A549 (cell line): ENCODE measurements at regions not wholly inside any gene's neighbourhood (a gene's known extent, or its start where the extent isn't known, plus 50 kb on each side); places are given as distances from the start of the nearest gene placed in this dataset.

Experiments used
- ATAC-seq, 2 experiments: fragments of 200-7000 bp in 1 of 2; fragments of >200 bp in 1 of 2; cut with Nextera tagmentation in 1 of 2; cut with Tn5 transposase in 1 of 2; 3 replicates each; pipeline versions ENCODE4 v1.8.0 to v1.9.1; 2018 to 2020; ENCODE audit warnings: mild to moderate bottlenecking in 1 of 2, moderate library complexity in 1 of 2
- CTCF ChIA-PET: fragments of 300-600 bp; sonication (Branson Sonifier 250); formaldehyde crosslinking; extraction: SDS; loops from one replicate; lab custom pipeline; 2021; ENCODE audit warnings: antibody characterized with exemption, inconsistent platforms; lab: Yijun Ruan, JAX
- POLR2A ChIA-PET: fragments of 350-600 bp; formaldehyde crosslinking; extraction: SDS; loops from one replicate; lab custom pipeline; 2021; ENCODE audit warnings: antibody characterized with exemption, inconsistent platforms; lab: Yijun Ruan, JAX
- DNase-seq, 2 experiments: peaks; one replicate each; pipeline versions ENCODE4 v3.0.0 to v3.0.0-alpha.2; 2011 to 2016; ENCODE audit warnings: low read depth in 1 of 2, low spot score in 1 of 2
- FAIRE-seq: peaks from 2 replicates; lab custom pipeline; 2011; peaks lifted over from hg19 to GRCh38; lab: Jason Lieb, UNC
- H3K27ac ChIP-seq, 2 experiments: fragments of >200 bp; sonication (Bioruptor Twin); formaldehyde crosslinking; 3 replicates each; pipeline ENCODE4 v1.5.1; 2016 to 2017
- H3K4me1 ChIP-seq: fragments of >200 bp; sonication (Bioruptor Twin); formaldehyde crosslinking; 3 replicates; pipeline ENCODE4 v1.6.1; 2016
- H3K4me2 ChIP-seq: fragments of >200 bp; sonication (Bioruptor Twin); formaldehyde crosslinking; 3 replicates; pipeline ENCODE4 v1.6.1; 2016
- H3K4me3 ChIP-seq: fragments of >200 bp; sonication (Bioruptor Twin); formaldehyde crosslinking; 3 replicates; pipeline ENCODE4 v1.5.1; 2016
- H3K9me3 ChIP-seq: fragments of >200 bp; sonication (Bioruptor Twin); formaldehyde crosslinking; 3 replicates; pipeline ENCODE4 v1.6.1; 2016
- BHLHE40 ChIP-seq: IDR thresholded peaks from 2 replicates; pipeline ENCODE4 v1.6.1; 2012; ENCODE audit warnings: low read depth, low read length, inconsistent platforms
- CHD4 ChIP-seq: fragments of 200-600 bp; sonication (generic); IDR thresholded peaks from 2 replicates; pipeline ENCODE4 v1.6.1; 2016; ENCODE audit warnings: antibody characterized with exemption, mild to moderate bottlenecking, borderline replicate concordance
- E2F6 ChIP-seq: IDR thresholded peaks from 2 replicates; pipeline ENCODE4 v1.6.1; 2012; ENCODE audit warnings: low read depth, borderline replicate concordance
- EHF ChIP-seq: fragments of 250-450 bp; sonication (Bioruptor Pico); IDR thresholded peaks from 2 replicates; pipeline ENCODE4 v1.5.0; 2020; ENCODE audit warnings: mild to moderate bottlenecking
- ELK1 ChIP-seq: fragments of 150-350 bp; IDR thresholded peaks from 2 replicates; pipeline ENCODE4 v1.6.1; 2014; ENCODE audit warnings: low read depth, mild to moderate bottlenecking, low read length
- FOSB ChIP-seq: fragments of 250-450 bp; sonication (Bioruptor Pico); IDR thresholded peaks from 2 replicates; pipeline ENCODE4 v1.5.0; 2020; ENCODE audit warnings: mild to moderate bottlenecking, moderate library complexity
- GATA3 ChIP-seq: IDR thresholded peaks from 2 replicates; pipeline ENCODE4 v1.6.1; 2012; ENCODE audit warnings: borderline replicate concordance
- HDAC2 ChIP-seq: fragments of 200-600 bp; sonication (generic); IDR thresholded peaks from 2 replicates; pipeline ENCODE4 v1.6.1; 2016
- HES2 ChIP-seq: fragments of >200 bp; sonication (Bioruptor Twin); formaldehyde crosslinking; IDR thresholded peaks from 2 replicates; pipeline ENCODE4 v1.6.1; 2016
- HEYL ChIP-seq: fragments of 250-450 bp; sonication (Bioruptor Pico); IDR thresholded peaks from 2 replicates; pipeline ENCODE4 v1.8.0; 2021; ENCODE audit warnings: mild to moderate bottlenecking, moderate library complexity
- HOXA7 ChIP-seq: fragments of 250-450 bp; sonication (Bioruptor Pico); IDR thresholded peaks from 2 replicates; pipeline ENCODE4 v1.5.0; 2020; ENCODE audit warnings: mild to moderate bottlenecking, moderate library complexity
- HOXB5 ChIP-seq: fragments of 250-450 bp; sonication (Bioruptor Pico); IDR thresholded peaks from 2 replicates; pipeline ENCODE4 v1.5.0; 2020; ENCODE audit warnings: mild to moderate bottlenecking, moderate library complexity
- JUNB ChIP-seq: fragments of >200 bp; sonication (Bioruptor Twin); formaldehyde crosslinking; IDR thresholded peaks from 2 replicates; pipeline ENCODE4 v1.6.1; 2016
- MAFK ChIP-seq: fragments of 450-650 bp; IDR thresholded peaks from 2 replicates; pipeline ENCODE4 v1.6.1; 2014; ENCODE audit not compliant: partially characterized antibody
- MAX ChIP-seq: IDR thresholded peaks from 2 replicates; pipeline ENCODE4 v1.6.1; 2012
- NPAS2 ChIP-seq: fragments of 250-450 bp; sonication (Bioruptor Pico); IDR thresholded peaks from 2 replicates; pipeline ENCODE4 v1.8.0; 2022; ENCODE audit warnings: mild to moderate bottlenecking, moderate library complexity, borderline replicate concordance
- RAD21 ChIP-seq, 2 experiments: fragments of >200 bp in 1 of 2; sonication (Bioruptor Twin) in 1 of 2; formaldehyde crosslinking in 1 of 2; IDR thresholded peaks in 1 of 2; conservative IDR thresholded peaks in 1 of 2; 2 replicates in 1 of 2; 3 replicates in 1 of 2; pipeline ENCODE4 v1.6.1; 2012 to 2018; ENCODE audit warnings: inconsistent platforms in 1 of 2
- RARB ChIP-seq: fragments of 250-450 bp; sonication (Bioruptor Pico); IDR thresholded peaks from 2 replicates; pipeline ENCODE4 v1.8.0; 2021; ENCODE audit warnings: mild to moderate bottlenecking, moderate library complexity
- RNF2 ChIP-seq: fragments of 200-600 bp; sonication (generic); IDR thresholded peaks from 2 replicates; pipeline ENCODE4 v1.6.1; 2016; ENCODE audit warnings: low read depth, mild to moderate bottlenecking, antibody characterized with exemption, moderate library complexity, borderline replicate concordance
- ZFP36 ChIP-seq: fragments of 450-650 bp; IDR thresholded peaks from 2 replicates; pipeline ENCODE4 v1.6.1; 2014; ENCODE audit warnings: borderline replicate concordance; ENCODE audit not compliant: partially characterized antibody
- WGBS: methylation state at CpG from one replicate; pipeline ENCODE4 v1.1.6; 2017; ENCODE audit errors: missing lambda C conversion rate; 5-methylcytosine and 5-hydroxymethylcytosine counted together
- TF ChIP-seq, protein P1 (sequence below): fragments of 200-600 bp; sonication (generic); IDR thresholded peaks from 2 replicates; pipeline ENCODE4 v1.6.1; 2016; ENCODE audit warnings: antibody characterized with exemption, mild to moderate bottlenecking, moderate library complexity

- H3K27ac ChIP-seq: no peak overlapping the region
- ATAC-seq (no peak), FAIRE-seq (no peak), DNase-seq (no peak)
- POLR2A ChIA-PET: no interaction called here
- CTCF ChIA-PET: no interaction called here
- no peak for TF ChIP-seq FOSB (CRISPR knock-in tag)
- TF ChIP-seq RNF2: no peak
- TF ChIP-seq JUNB: no peak
- no peak for TF ChIP-seq HES2
- TF ChIP-seq NPAS2 (CRISPR knock-in tag): no peak
- no peak for TF ChIP-seq MAX
- no peak for TF ChIP-seq HOXA7 (CRISPR knock-in tag)
- WGBS: 36% methylated on average over 4 of the region's 4 CpGs
- H3K4me3 ChIP-seq: no peak overlapping the region
- no peaks in the 10 kb centered on the region for H3K9me3 ChIP-seq
- no peaks in the 10 kb centered on the region for H3K4me1 ChIP-seq
- no peak overlapping the region for H3K4me2 ChIP-seq
Observed at GRCh38 chr12:62164036-62164435, 96.2 kb upstream of the USP15 start.

- 6% methylated on average over 2 of the region's 2 CpGs for WGBS
- no peak for ATAC-seq
- FAIRE-seq: no peak
- H3K27ac ChIP-seq: no peak overlapping the region
- ChIA-PET POLR2A (no interaction called here), CTCF (interaction anchor here (1.2 kb wide), 1 partner anchor 26 kb away, joined by 5 read pairs; a partner anchor contains a TSS)
- no peak overlapping the region for H3K4me2 ChIP-seq
- H3K4me3 ChIP-seq: no peak overlapping the region
- TF ChIP-seq RAD21 (conservative IDR thresholded peaks at IDR 0.05 in 1 of 2, IDR thresholded peaks at IDR 0.05 in 1 of 2) (no peak), E2F6 (no peak), BHLHE40 (no peak), HOXB5 (CRISPR knock-in tag) (no peak), EHF (no peak), HEYL (CRISPR knock-in tag) (no peak), ZFP36 (no peak), CHD4 (no peak), MAFK (no peak), MAX (no peak), HDAC2 (no peak), GATA3 (no peak), JUNB (no peak), RARB (CRISPR knock-in tag) (no peak), ELK1 (no peak)
- TF ChIP-seq, protein P1, sequence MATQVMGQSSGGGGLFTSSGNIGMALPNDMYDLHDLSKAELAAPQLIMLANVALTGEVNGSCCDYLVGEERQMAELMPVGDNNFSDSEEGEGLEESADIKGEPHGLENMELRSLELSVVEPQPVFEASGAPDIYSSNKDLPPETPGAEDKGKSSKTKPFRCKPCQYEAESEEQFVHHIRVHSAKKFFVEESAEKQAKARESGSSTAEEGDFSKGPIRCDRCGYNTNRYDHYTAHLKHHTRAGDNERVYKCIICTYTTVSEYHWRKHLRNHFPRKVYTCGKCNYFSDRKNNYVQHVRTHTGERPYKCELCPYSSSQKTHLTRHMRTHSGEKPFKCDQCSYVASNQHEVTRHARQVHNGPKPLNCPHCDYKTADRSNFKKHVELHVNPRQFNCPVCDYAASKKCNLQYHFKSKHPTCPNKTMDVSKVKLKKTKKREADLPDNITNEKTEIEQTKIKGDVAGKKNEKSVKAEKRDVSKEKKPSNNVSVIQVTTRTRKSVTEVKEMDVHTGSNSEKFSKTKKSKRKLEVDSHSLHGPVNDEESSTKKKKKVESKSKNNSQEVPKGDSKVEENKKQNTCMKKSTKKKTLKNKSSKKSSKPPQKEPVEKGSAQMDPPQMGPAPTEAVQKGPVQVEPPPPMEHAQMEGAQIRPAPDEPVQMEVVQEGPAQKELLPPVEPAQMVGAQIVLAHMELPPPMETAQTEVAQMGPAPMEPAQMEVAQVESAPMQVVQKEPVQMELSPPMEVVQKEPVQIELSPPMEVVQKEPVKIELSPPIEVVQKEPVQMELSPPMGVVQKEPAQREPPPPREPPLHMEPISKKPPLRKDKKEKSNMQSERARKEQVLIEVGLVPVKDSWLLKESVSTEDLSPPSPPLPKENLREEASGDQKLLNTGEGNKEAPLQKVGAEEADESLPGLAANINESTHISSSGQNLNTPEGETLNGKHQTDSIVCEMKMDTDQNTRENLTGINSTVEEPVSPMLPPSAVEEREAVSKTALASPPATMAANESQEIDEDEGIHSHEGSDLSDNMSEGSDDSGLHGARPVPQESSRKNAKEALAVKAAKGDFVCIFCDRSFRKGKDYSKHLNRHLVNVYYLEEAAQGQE: no peak
- no peaks in the 10 kb centered on the region for H3K9me3 ChIP-seq
- DNase-seq: no peak
- H3K4me1 ChIP-seq: no peaks in the 10 kb centered on the region
Observed at GRCh38 chr12:62166525-62166924, 93.7 kb upstream of the USP15 start.
